Stomach (tissue), 8 donors: ENCODE measurements at regions not wholly inside any gene's neighbourhood (a gene's known extent, or its start where the extent isn't known, plus 50 kb on each side); places are given as distances from the start of the nearest gene placed in this dataset.
A peak's percentile ranks its signal among the peaks of the same experiment; 100 is the strongest.

ENCODE experiments used
- DNase-seq, 2 donors: peaks; one replicate each; pipeline versions ENCODE4 v3.0.0 to v3.0.0-alpha.2; 2013 to 2019
- H3K27ac ChIP-seq, 5 donors: fragments of 200-600 bp in 4 of 5; sonication (generic) in 4 of 5; one replicate each; pipeline ENCODE4 v1.5.1; 2013 to 2019; ENCODE audit warnings: mild to moderate bottlenecking in 1 of 5, moderate library complexity in 1 of 5
- H3K27me3 ChIP-seq, 3 donors: fragments of 200-600 bp; sonication (generic); one replicate each; pipeline ENCODE4 v1.5.1; 2017 to 2019; ENCODE audit warnings: mixed run types in 1 of 3
- H3K36me3 ChIP-seq, 4 donors: fragments of 200-600 bp; sonication (generic); 1 replicate in 3 of 4; 2 replicates in 1 of 4; pipeline ENCODE4 v1.5.1; 2016 to 2019
- H3K4me1 ChIP-seq, 4 donors: fragments of 200-600 bp; sonication (generic); one replicate each; pipeline ENCODE4 v1.5.1; 2016 to 2019
- H3K4me3 ChIP-seq, 4 donors: fragments of 200-600 bp; sonication (generic) in 3 of 4; one replicate each; pipeline ENCODE4 v1.5.1; 2016 to 2019; ENCODE audit warnings: mild to moderate bottlenecking in 1 of 4
- H3K9me3 ChIP-seq, 4 donors: fragments of 200-600 bp; sonication (generic); one replicate each; pipeline ENCODE4 v1.5.1; 2016 to 2019
- CTCF ChIP-seq, 7 experiments: fragments of 450-650 bp in 4 of 7; fragments of 200-600 bp in 3 of 7; sonication (generic) in 3 of 7; IDR thresholded peaks; one replicate each; pipeline ENCODE4 v1.5.1; 2016 to 2019; ENCODE audit warnings: antibody characterized with exemption in 7 of 7, control low read depth in 2 of 7, mild to moderate bottlenecking in 1 of 7
- EP300 ChIP-seq: sonication (generic); formaldehyde crosslinking; IDR thresholded peaks from one replicate; pipeline ENCODE4 v1.6.1; 2017; ENCODE audit warnings: antibody characterized with exemption
- POLR2A ChIP-seq, 4 donors: fragments of 450-650 bp; IDR thresholded peaks; one replicate each; pipeline ENCODE4 v1.6.1; 2016; ENCODE audit warnings: antibody characterized with exemption in 4 of 4, control low read depth in 2 of 4, mild to moderate bottlenecking in 1 of 4, moderate library complexity in 1 of 4
- POLR2AphosphoS5 ChIP-seq, 3 donors: sonication (generic); formaldehyde crosslinking; IDR thresholded peaks; one replicate each; pipeline ENCODE4 v1.6.1; 2016; ENCODE audit warnings: antibody characterized with exemption in 3 of 3
- WGBS, 5 donors: extraction: QIAGEN DNeasy Blood & Tissue Kit in 3 of 5; methylation state at CpG; one replicate each; pipeline versions ENCODE4 v1.1.5 to v1.1.7; 2013 to 2018; 5-methylcytosine and 5-hydroxymethylcytosine counted together
- intact Hi-C: fragments of 100-400 bp; cut with DNase I; formaldehyde crosslinking; loops from one replicate; pipeline ENCODE4 v1.15.1; 2023; ENCODE audit warnings: low total_unique reads
- donor health status: healthy with polysubstance abuse.
- donor health status: Bipolar disorder and iron deficiency.
- donor health status: healthy.

DNA sequence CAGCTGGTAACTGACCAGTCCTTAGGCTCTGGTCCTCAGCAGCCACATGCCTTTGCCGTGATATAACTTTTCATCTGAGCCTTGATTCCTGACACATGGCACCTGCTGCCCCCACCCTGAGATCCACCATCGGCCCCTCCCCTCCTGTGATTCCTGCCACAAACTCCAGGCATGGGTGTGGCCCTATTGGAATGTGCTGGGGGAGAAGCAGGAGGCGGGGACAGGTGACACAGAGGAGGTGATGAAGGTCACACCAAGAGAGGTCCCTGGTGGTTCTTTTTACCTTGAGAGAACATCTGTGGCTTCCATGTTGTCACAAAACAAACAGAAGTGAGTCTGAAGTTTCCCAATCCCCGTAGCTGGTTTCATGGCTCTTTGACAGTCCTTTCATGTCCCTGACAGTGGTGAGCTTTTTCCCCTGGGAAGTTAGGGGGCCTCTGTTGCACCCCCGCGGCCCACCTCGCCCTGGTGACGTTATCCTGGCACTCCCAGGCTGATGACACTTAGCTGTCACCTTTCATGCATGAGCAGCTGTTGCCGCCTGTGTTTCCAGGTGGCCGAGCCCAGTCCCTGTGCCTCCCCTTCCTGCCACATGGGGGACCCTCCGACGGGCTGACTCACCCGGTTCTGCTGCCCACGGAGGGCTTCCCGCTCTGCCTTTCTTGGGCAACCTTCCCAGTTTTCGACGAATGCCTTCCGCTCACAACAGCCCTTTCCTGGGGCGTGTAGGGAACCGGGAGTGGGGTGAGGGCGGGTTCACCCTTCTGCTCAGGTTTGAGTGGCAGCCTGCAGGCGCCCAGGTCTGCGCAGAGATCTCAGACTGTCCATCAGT lies 66.3 kb upstream of the GLI2 start:
- WGBS, 5 donors = 12 to 25% (median 16%) methylated on average over 19 to 23 of the region's 23 CpGs
- H3K27ac ChIP-seq = no peak overlapping the region
- TF ChIP-seq CTCF (IDR thresholded peaks at IDR 0.05) = peak in 1 of 7 experiments; percentile 13
- no peak for TF ChIP-seq POLR2A (IDR thresholded peaks at IDR 0.05)
- H3K4me3 ChIP-seq = no peak overlapping the region
- peak; percentile 26 to 80 for DNase-seq
- H3K9me3 ChIP-seq = peaks cover 0 to 20% (median 11%) of the 10 kb centered on the region in 4 donors
- peaks cover 0 to 56% (median 13%) of the 10 kb centered on the region in 3 donors for H3K27me3 ChIP-seq
- peaks cover 0 to 11% (median 7%) of the 10 kb centered on the region in 4 donors for H3K4me1 ChIP-seq
- H3K36me3 ChIP-seq = no peaks in the 10 kb centered on the region
- intact Hi-C loops = no loop called here

DNA sequence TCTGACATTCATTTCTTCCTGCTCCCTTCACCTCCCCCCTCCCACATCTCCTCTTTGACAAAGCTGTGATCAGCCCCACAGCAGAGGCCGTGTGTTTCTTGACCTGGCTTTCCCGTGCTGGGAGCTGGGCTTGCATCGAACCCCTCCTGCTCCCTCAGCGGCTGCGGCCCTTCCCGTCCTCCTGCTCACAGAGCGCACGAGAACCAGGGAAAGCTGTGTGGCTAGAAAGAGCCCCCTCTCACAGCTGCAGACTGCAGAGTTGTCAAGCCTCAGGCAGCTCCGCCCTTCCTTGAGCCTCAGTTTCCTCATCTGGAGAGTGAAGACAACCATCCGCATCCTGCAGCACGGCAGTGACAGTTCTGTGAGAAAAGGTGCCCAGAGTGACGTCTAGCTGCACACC lies 65.7 kb upstream of the GLI2 start:
- H3K27me3 ChIP-seq = peaks cover 0 to 62% (median 13%) of the 10 kb centered on the region in 3 donors
- intact Hi-C loops = no loop called here
- H3K9me3 ChIP-seq = peaks cover 0 to 14% (median 9%) of the 10 kb centered on the region in 4 donors
- H3K4me1 ChIP-seq = peaks cover 0 to 11% (median 7%) of the 10 kb centered on the region in 4 donors
- no peak for DNase-seq
- TF ChIP-seq POLR2A (IDR thresholded peaks at IDR 0.05) (no peak), POLR2AphosphoS5 (IDR thresholded peaks at IDR 0.05) (no peak), CTCF (IDR thresholded peaks at IDR 0.05) (no peak), EP300 (no peak)
- H3K4me3 ChIP-seq = no peak overlapping the region
- no peak overlapping the region for H3K27ac ChIP-seq
- 58 to 70% (median 61%) methylated on average over 11 to 12 of the region's 12 CpGs for WGBS, 5 donors
- no peaks in the 10 kb centered on the region for H3K36me3 ChIP-seq

- peaks cover 0 to 11% (median 7%) of the 10 kb centered on the region in 4 donors for H3K4me1 ChIP-seq
- peak in 1 of 2 donors; percentile 22 for DNase-seq
- H3K9me3 ChIP-seq = peaks cover 0 to 13% (median 8%) of the 10 kb centered on the region in 4 donors
- intact Hi-C loops = no loop called here
- no peak overlapping the region for H3K27ac ChIP-seq
- no peak overlapping the region for H3K4me3 ChIP-seq
- peaks cover 0 to 66% (median 13%) of the 10 kb centered on the region in 3 donors for H3K27me3 ChIP-seq
- WGBS, 5 donors = 75 to 92% (median 87%) methylated on average over 12 of the region's 12 CpGs
- TF ChIP-seq EP300 (no peak), POLR2A (IDR thresholded peaks at IDR 0.05) (no peak)
- H3K36me3 ChIP-seq = no peaks in the 10 kb centered on the region
These were observed 65.3 kb upstream of the GLI2 start for GRCh38 chr2:120670371-120670770.

DNA sequence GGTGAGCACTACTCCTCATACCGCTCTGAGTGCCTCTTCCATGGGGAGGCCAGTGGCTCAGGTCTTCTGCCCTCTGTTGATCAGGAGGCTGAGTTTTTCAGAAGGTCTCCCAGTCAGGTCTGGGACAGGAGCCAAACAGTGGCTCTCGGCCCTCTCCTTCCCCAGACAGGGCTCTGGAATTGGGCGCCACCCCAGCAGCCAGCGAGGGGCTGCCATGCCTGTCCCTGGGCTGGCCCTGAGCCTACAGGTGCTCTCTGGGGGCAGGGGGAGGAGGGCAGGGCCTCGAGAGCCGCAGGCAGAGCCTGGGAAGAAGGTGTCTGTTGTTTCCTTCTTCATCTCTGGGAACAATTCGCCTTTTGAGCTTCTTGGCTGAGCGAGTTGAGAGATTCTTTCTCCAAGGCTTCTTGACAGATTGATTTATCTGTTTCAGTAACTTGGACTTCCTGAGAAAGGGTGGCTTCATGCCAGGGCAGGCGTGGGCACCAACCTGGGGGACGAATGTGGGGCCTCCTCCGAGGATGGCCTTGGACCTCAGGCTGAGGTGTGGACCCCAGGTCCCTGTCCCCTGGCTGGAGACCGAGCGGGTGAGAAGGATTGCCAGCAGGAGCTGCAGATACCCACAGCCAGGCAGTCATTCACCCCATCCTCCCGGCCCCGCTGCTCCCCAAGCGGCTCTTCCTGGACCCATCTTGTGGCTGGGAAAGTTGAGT lies 64.7 kb upstream of the GLI2 start:
- H3K27ac ChIP-seq = no peak overlapping the region
- WGBS, 5 donors = 56 to 77% (median 69%) methylated on average over 10 to 16 of the region's 16 CpGs
- no peaks in the 10 kb centered on the region for H3K36me3 ChIP-seq
- no peak for TF ChIP-seq POLR2AphosphoS5 (IDR thresholded peaks at IDR 0.05)
- no peak for TF ChIP-seq EP300
- no peak for TF ChIP-seq POLR2A (IDR thresholded peaks at IDR 0.05)
- no peak for TF ChIP-seq CTCF (IDR thresholded peaks at IDR 0.05)
- peak in 1 of 2 donors; percentile 22 for DNase-seq
- H3K4me1 ChIP-seq = peaks cover 0 to 11% (median 7%) of the 10 kb centered on the region in 4 donors
- H3K4me3 ChIP-seq = no peak overlapping the region
- H3K9me3 ChIP-seq = peaks cover 0 to 10% (median 6%) of the 10 kb centered on the region in 4 donors
- intact Hi-C loops = no loop called here
- peaks cover 0 to 72% (median 18%) of the 10 kb centered on the region in 3 donors for H3K27me3 ChIP-seq
